NB4 (cell line): ENCODE measurements at regions not wholly inside any gene's neighbourhood (a gene's known extent, or its start where the extent isn't known, plus 50 kb on each side); places are given as distances from the start of the nearest gene placed in this dataset.

Experiments
- DNase-seq: peaks from one replicate; pipeline ENCODE4 v3.0.0; 2010; ENCODE audit warnings: low read depth
- H3K4me3 ChIP-seq: one replicate; pipeline ENCODE4 v1.5.1; 2011; ENCODE audit warnings: mild to moderate bottlenecking, low read depth, low read length, moderate library complexity
- CTCF ChIP-seq: IDR thresholded peaks from one replicate; pipeline ENCODE4 v1.5.1; 2012; ENCODE audit warnings: low read depth, low read length
- MAX ChIP-seq: IDR thresholded peaks from 2 replicates; pipeline ENCODE4 v1.6.1; 2011; ENCODE audit warnings: low read depth, low read length
- MYC ChIP-seq: IDR thresholded peaks from 2 replicates; pipeline ENCODE4 v1.6.1; 2011; ENCODE audit warnings: low read depth, low read length
- POLR2A ChIP-seq: IDR thresholded peaks from 2 replicates; pipeline ENCODE4 v1.6.1; 2011; ENCODE audit warnings: mild to moderate bottlenecking; ENCODE audit not compliant: insufficient read length; ENCODE audit errors: extremely low read depth

GRCh38 chr13:111007209-111007608, 92.3 kb upstream of the ANKRD10 start:
- DNase-seq, result peak; percentile 53
- TF ChIP-seq MAX (no peak), CTCF (no peak), POLR2A (no peak), MYC (no peak)
- no peak overlapping the region for H3K4me3 ChIP-seq

GRCh38 chr13:111006506-111007031, 91.7 kb upstream of the ANKRD10 start:
- no peak for DNase-seq
- no peak overlapping the region for H3K4me3 ChIP-seq
- TF ChIP-seq POLR2A, result no peak

- DNase-seq, result no peak
- no peak for TF ChIP-seq MAX
- no peak for TF ChIP-seq MYC
- no peak for TF ChIP-seq POLR2A
- no peak overlapping the region for H3K4me3 ChIP-seq
Observed at GRCh38 chr13:111005808-111006505, 91.1 kb upstream of the ANKRD10 start.

GRCh38 chr13:111005364-111005763, 90.5 kb upstream of the ANKRD10 start:
- H3K4me3 ChIP-seq, result no peak overlapping the region
- DNase-seq, result no peak
- TF ChIP-seq MAX (no peak), MYC (no peak), POLR2A (no peak), CTCF (no peak)

GRCh38 chr13:111004444-111004843, 89.6 kb upstream of the ANKRD10 start:
- no peak for DNase-seq
- TF ChIP-seq MAX (no peak), CTCF (no peak)
- no peak overlapping the region for H3K4me3 ChIP-seq

GRCh38 chr13:111001636-111002035, 86.8 kb upstream of the ANKRD10 start:
- TF ChIP-seq MAX (no peak), POLR2A (no peak), MYC (no peak), CTCF (no peak)
- DNase-seq, result no peak

GRCh38 chr13:110993788-110994187, 78.9 kb upstream of the ANKRD10 start:
- no peak for DNase-seq
- TF ChIP-seq MYC (no peak), MAX (no peak), CTCF (no peak)
- H3K4me3 ChIP-seq, result no peak overlapping the region

More at GRCh38 chr13:111001636-111002035, 86.8 kb upstream of the ANKRD10 start:
- no peak overlapping the region for H3K4me3 ChIP-seq
